IMR-90 (cell line): ENCODE measurements at regions not wholly inside any gene's neighbourhood (a gene's known extent, or its start where the extent isn't known, plus 50 kb on each side); places are given as distances from the start of the nearest gene placed in this dataset.

Source experiments
- ATAC-seq: fragments of 200-7000 bp; cut with Tn5 transposase; 2 replicates; pipeline ENCODE4 v1.9.1; 2020; ENCODE audit warnings: low read depth, mild to moderate bottlenecking, moderate library complexity
- BruUV-seq: library from RNA; stranded (reverse); fragments of 400-500 nt; replicated peaks from 2 replicates; lab custom pipeline; 2021; lab: Mats Ljungman, UMichigan
- CTCF ChIA-PET: fragments of 300-600 bp; formaldehyde crosslinking; extraction: SDS; loops from one replicate; lab custom pipeline; 2021; ENCODE audit warnings: antibody characterized with exemption; lab: Yijun Ruan, JAX
- POLR2A ChIA-PET: fragments of 300-600 bp; sonication (Branson Sonifier 250); formaldehyde crosslinking; loops from one replicate; lab custom pipeline; 2022; ENCODE audit warnings: antibody characterized with exemption; ENCODE audit not compliant: unreplicated experiment; lab: Charles Lee
- DNase-seq: peaks from one replicate; pipeline ENCODE4 v3.0.0; 2013
- H2AFZ ChIP-seq: replicated peaks from 2 replicates; pipeline ENCODE3; 2013; ENCODE audit warnings: low read length, mild to moderate bottlenecking; ENCODE audit not compliant: poor library complexity
- H2AK5ac ChIP-seq: 2 replicates; pipeline ENCODE4 v1.6.1; 2013; ENCODE audit warnings: low read depth, low read length, inconsistent platforms
- H2AK9ac ChIP-seq: replicated peaks from 2 replicates; pipeline ENCODE3; 2013; ENCODE audit warnings: mild to moderate bottlenecking, low read depth, low read length, moderate library complexity; ENCODE audit not compliant: poor library complexity
- H2BK120ac ChIP-seq: 2 replicates; pipeline ENCODE4 v1.6.1; 2013; ENCODE audit warnings: low read depth, low read length, inconsistent platforms
- H2BK15ac ChIP-seq: 3 replicates; pipeline ENCODE4 v1.6.1; 2013; ENCODE audit warnings: low read depth, low read length, inconsistent platforms
- H2BK20ac ChIP-seq: 2 replicates; pipeline ENCODE4 v1.6.1; 2013; ENCODE audit warnings: low read depth, mild to moderate bottlenecking, inconsistent platforms, low read length, moderate library complexity
- H2BK5ac ChIP-seq: 2 replicates; pipeline ENCODE4 v1.6.1; 2013; ENCODE audit warnings: mild to moderate bottlenecking, low read depth, low read length, inconsistent platforms; ENCODE audit not compliant: poor library complexity, severe bottlenecking
- H3K14ac ChIP-seq: replicated peaks from 2 replicates; pipeline ENCODE4 v1.6.1; 2013; ENCODE audit warnings: low read depth, low read length, inconsistent platforms
- H3K18ac ChIP-seq: 2 replicates; pipeline ENCODE4 v1.6.1; 2013; ENCODE audit warnings: low read depth, low read length, control low read depth
- H3K23ac ChIP-seq: 2 replicates; pipeline ENCODE4 v1.6.1; 2013; ENCODE audit warnings: low read depth, low read length, inconsistent platforms
- H3K27ac ChIP-seq: 2 replicates; pipeline ENCODE4 v1.5.1; 2013; ENCODE audit warnings: mild to moderate bottlenecking, control low read depth, low read length; ENCODE audit not compliant: insufficient read depth
- H3K27me3 ChIP-seq: 2 replicates; pipeline ENCODE4 v1.6.1; 2013; ENCODE audit warnings: low read length; ENCODE audit not compliant: control insufficient read depth, insufficient read depth
- H3K36me3 ChIP-seq: 2 replicates; pipeline ENCODE4 v1.6.1; 2013; ENCODE audit warnings: low read length, mixed read lengths; ENCODE audit not compliant: control insufficient read depth, insufficient read depth
- H3K4ac ChIP-seq: 2 replicates; pipeline ENCODE4 v1.6.1; 2013; ENCODE audit warnings: low read depth, low read length, inconsistent platforms
- H3K4me1 ChIP-seq: 2 replicates; pipeline ENCODE4 v1.6.1; 2013; ENCODE audit warnings: low read length, mixed read lengths; ENCODE audit not compliant: control insufficient read depth, insufficient read depth
- H3K4me2 ChIP-seq: 2 replicates; pipeline ENCODE4 v1.6.1; 2013; ENCODE audit warnings: low read depth, mild to moderate bottlenecking, control low read depth, low read length, moderate library complexity
- H3K4me3 ChIP-seq: 2 replicates; pipeline ENCODE4 v1.5.1; 2013; ENCODE audit warnings: low read depth, mild to moderate bottlenecking, control low read depth, low read length, moderate library complexity; ENCODE audit not compliant: insufficient read depth
- H3K56ac ChIP-seq: 2 replicates; pipeline ENCODE4 v1.6.1; 2013; ENCODE audit warnings: low read length, inconsistent platforms; ENCODE audit not compliant: insufficient read depth; ENCODE audit errors: extremely low read depth
- H3K79me1 ChIP-seq, 2 experiments: 2 replicates each; pipeline ENCODE4 v1.6.1; 2013; ENCODE audit warnings: low read length in 2 of 2, inconsistent platforms in 1 of 2, low read depth in 1 of 2
- H3K9ac ChIP-seq: 2 replicates; pipeline ENCODE4 v1.6.1; 2013; ENCODE audit warnings: low read depth, low read length, control low read depth
- H3K9me1 ChIP-seq: 2 replicates; pipeline ENCODE4 v1.6.1; 2013; ENCODE audit warnings: low read length, inconsistent platforms; ENCODE audit not compliant: insufficient read depth
- H3K9me3 ChIP-seq: 2 replicates; pipeline ENCODE4 v1.6.1; 2013; ENCODE audit warnings: low read length; ENCODE audit not compliant: control insufficient read depth, insufficient read depth
- H4K20me1 ChIP-seq: 2 replicates; pipeline ENCODE4 v1.6.1; 2013; ENCODE audit warnings: low read length, inconsistent platforms; ENCODE audit not compliant: insufficient read depth
- H4K5ac ChIP-seq: 2 replicates; pipeline ENCODE4 v1.6.1; 2013; ENCODE audit warnings: mild to moderate bottlenecking, low read depth, low read length, control low read depth
- H4K8ac ChIP-seq, 2 experiments: 2 replicates each; pipeline ENCODE4 v1.6.1; 2013; ENCODE audit warnings: low read depth in 2 of 2, low read length in 2 of 2, control low read depth in 1 of 2, inconsistent platforms in 1 of 2
- H4K91ac ChIP-seq: 2 replicates; pipeline ENCODE4 v1.6.1; 2013; ENCODE audit warnings: low read depth, low read length, inconsistent platforms; ENCODE audit not compliant: insufficient read depth
- CHD1 ChIP-seq: IDR thresholded peaks from 2 replicates; pipeline ENCODE4 v1.6.1; 2012; ENCODE audit warnings: low read depth, low read length, improper control_type of control experiment
- CTCF ChIP-seq: conservative IDR thresholded peaks from 2 replicates; pipeline ENCODE4 v1.5.1; 2012; ENCODE audit warnings: mild to moderate bottlenecking, low read depth, low read length, improper control_type of control experiment
- WGBS, 2 experiments: methylation state at CpG; one replicate each; pipeline versions ENCODE4 v1.1.5 to v1.1.7; 2013; ENCODE audit warnings: missing lambda C conversion rate in 2 of 2; ENCODE audit not compliant: insufficient read length in 1 of 2; ENCODE audit errors: extremely low coverage in 2 of 2; 5-methylcytosine and 5-hydroxymethylcytosine counted together
- dilution Hi-C: fragments of 300-500 bp; cut with HindIII; formaldehyde crosslinking; loops from one replicate; pipeline ENCODE4 v1.14.3; 2018; ENCODE audit warnings: low sequenced_read_pairs; ENCODE audit not compliant: unreplicated experiment
- in situ Hi-C: fragments of 300-500 bp; cut with MboI; formaldehyde crosslinking; loops from 3 replicates; pipeline ENCODE4 v1.14.3; 2019; ENCODE audit warnings: low sequenced_read_pairs, inconsistent platforms, mixed read lengths
- intact Hi-C: fragments of 100-400 bp; cut with micrococcal nuclease; formaldehyde crosslinking; loops from 2 replicates; pipeline ENCODE4 v1.10.0; 2022

GRCh38 chr17:72520665-72521303 is 400.0 kb downstream of the SOX9 start:
- Histone ChIP-seq H3K9me1 (peaks cover 10% of the 10 kb centered on the region), H3K9me3 (no peaks in the 10 kb centered on the region), H3K4me3 (no peak overlapping the region), H4K8ac (no peak overlapping the region), H2BK20ac (no peak overlapping the region), H3K4ac (no peak overlapping the region), H3K36me3 (no peaks in the 10 kb centered on the region), H4K20me1 (no peaks in the 10 kb centered on the region), H3K9ac (no peak overlapping the region), H3K79me1 (peaks cover 24 to 43% of the 10 kb centered on the region in 2 experiments), H3K14ac (no peak overlapping the region), H2BK5ac (no peak overlapping the region), H3K18ac (no peak overlapping the region), H3K23ac (no peak overlapping the region), H3K4me2 (no peak overlapping the region), H3K27me3 (no peaks in the 10 kb centered on the region), H2AK5ac (no peak overlapping the region), H4K5ac (no peak overlapping the region), H3K4me1 (peaks cover 6% of the 10 kb centered on the region; the same call in 1 of the 2 replicates), H2BK15ac (no peak overlapping the region), H2AK9ac (no peak overlapping the region), H3K56ac (no peak overlapping the region), H2AFZ (no peak overlapping the region), H2BK120ac (no peak overlapping the region), H4K91ac (no peak overlapping the region), H3K27ac (no peak overlapping the region)
- BruUV-seq: no TSS peak
- ATAC-seq (no peak), DNase-seq (no peak)
- intact Hi-C loops (no loop called here), in situ Hi-C loops (no loop called here), dilution Hi-C loops (no loop called here)
- TF ChIP-seq CTCF: no peak
- no peak for TF ChIP-seq CHD1
- ChIA-PET POLR2A (no interaction called here), CTCF (no interaction called here)
- 100% methylated on average over 1 of the region's 7 CpGs; no CpG with 5 or more reads in 1 of the 2 experiments for WGBS, 2 experiments
